ENCODE measurements at regions not wholly inside any gene's neighbourhood (a gene's known extent, or its start where the extent isn't known, plus 50 kb on each side); places are given as distances from the start of the nearest gene placed in this dataset.

- TF ChIP-seq POU2F2 (IDR thresholded peaks at IDR 0.05; ENCODE audit: low read depth, low read length) (no peak), POLR2A (IDR thresholded peaks at IDR 0.05; ENCODE audit: low read depth, low read length) (no peak)
Observed at GRCh38 chr11:133595998-133596590, 63.8 kb upstream of the OPCML start.
